ENCODE measurements at regions not wholly inside any gene's neighbourhood (a gene's known extent, or its start where the extent isn't known, plus 50 kb on each side); places are given as distances from the start of the nearest gene placed in this dataset.
"Not testable (repeated sequence)": the region's sequence is repeated elsewhere in the genome, so short reads cannot be mapped to it uniquely, and the experiment has no call there.

DNA sequence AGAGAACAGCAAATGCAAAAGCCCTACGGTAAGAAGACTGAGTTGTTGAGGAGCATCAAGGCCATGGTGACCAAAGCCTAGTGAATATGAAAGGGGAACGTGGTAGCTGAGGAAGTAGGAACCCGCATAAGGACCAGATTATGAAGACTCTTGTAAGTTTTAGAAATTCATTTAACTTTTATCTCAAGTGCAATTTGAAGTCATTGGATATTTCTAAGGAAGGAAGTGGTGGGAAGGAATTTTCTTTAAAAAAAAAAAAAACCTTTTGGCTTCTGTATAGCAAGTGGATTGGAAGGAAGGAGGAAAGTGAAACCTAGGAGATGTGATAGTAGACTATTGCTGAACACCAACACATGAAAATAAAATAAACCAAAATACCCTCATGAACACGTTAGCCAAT, 119.0 kb downstream of the TNFSF18 start:
- DNase-seq, result no peak

DNA sequence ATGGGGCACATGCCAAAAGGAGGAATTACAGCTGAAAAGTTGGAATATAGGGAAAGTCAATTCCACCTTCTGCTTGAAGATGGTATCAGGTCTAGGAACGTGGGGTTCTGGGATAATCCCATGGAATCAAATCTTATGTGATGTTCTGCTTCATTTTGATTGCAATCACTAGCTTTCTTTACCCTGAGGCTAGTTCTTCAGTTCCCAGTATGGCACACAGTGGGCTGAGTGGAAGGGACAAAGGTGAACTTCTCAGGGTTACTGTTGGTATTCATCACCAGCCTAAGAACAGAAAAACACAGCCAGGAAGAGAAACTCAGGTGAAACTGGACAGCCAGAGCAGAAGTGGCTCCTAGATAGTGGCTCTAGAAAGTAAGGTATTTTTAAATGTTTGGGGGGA, 117.8 kb downstream of the TNFSF18 start:
- DNase-seq, result no peak

- DNase-seq, result no peak
Measured at GRCh38 chr1:172934417-172934762, 116.4 kb downstream of the TNFSF18 start.

DNA sequence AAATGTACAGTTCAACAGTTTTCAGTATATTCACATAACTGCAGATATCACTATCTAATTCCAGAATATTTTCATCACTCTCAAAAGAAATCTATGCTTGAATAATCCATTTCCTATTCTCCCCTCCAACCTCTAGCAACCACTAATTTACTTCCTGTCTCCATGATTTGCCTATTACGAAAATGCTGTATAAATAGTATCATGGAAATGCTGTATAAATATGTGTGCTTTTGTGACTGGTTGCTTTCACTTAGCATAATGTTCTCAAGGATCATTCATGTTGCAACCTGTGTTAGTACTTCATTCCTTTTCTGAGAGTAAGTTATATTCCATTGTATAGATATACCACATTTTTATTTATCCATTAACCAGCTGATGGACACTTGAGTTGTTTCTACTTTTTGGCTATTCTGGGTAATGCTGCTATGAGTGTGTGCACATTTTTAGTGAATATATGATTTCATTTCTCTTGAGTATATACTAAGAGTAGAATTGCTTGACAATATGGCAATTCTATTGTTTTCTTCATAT, 115.6 kb downstream of the TNFSF18 start:
- DNase-seq, result no peak

DNA sequence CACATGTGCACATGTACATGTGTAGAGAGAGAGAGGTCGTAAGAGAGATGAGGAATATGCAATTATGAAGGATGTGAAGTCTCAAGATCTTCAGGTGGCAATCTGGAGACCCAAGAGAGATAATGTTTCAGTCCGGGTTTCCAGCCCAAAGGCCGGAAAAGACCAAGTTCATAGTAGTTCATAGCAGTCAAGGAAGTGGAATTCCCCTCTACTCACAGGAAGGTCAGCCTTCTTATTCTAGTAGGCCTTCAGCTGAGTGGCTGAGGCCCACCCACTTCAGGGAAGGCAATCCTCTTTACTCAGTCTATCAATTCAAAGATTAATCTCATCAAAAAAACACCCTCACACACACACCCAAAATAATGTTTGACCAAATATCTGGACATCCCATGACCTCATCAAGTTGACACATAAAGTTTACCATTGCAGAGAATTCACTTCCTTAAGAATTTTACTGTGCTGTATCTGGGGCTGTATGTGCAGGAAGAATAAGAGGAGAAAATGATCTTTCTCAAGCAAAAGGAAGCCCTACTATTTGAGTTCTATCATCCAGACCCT, 114.6 kb downstream of the TNFSF18 start:
- no peak for DNase-seq

- DNase-seq, result no peak
Measured at GRCh38 chr1:172938681-172939080, 112.1 kb downstream of the TNFSF18 start.

GRCh38 chr1:172939475-172939874, 111.3 kb downstream of the TNFSF18 start:
- no peak for DNase-seq

GRCh38 chr1:172940174-172940855, 110.4 kb downstream of the TNFSF18 start:
- no peak for DNase-seq

- no peak for DNase-seq
Measured at GRCh38 chr1:172941471-172941870, 109.3 kb downstream of the TNFSF18 start.

DNA sequence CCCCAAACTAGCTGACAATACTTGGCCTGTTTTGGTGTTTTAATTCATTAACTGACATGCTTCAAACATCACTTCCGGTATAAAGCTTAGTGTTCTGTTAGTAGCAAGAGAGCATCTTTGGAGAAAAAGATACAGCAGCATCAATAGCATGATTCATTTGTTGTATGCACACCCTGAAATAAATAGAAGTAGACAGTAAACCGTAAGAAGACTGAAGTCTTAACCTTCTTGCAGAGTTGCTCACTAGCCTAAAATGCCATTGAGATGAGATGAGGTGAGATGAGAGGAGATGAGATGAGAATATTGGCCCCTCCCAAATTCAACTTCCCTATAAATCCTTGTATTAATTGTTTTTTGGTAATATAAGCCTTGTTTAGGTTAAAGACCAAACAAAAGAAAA, 108.8 kb downstream of the TNFSF18 start:
- DNase-seq, result no peak

GRCh38 chr1:172943138-172943537, 107.6 kb downstream of the TNFSF18 start:
- DNase-seq, result not testable (repeated sequence)

- DNase-seq, result no peak
Measured at GRCh38 chr1:172944931-172945330, 105.8 kb downstream of the TNFSF18 start.

GRCh38 chr1:172946814-172947507, 103.8 kb downstream of the TNFSF18 start:
- DNase-seq, result no peak

GRCh38 chr1:172948457-172948856, 102.3 kb downstream of the TNFSF18 start:
- no peak for DNase-seq

GRCh38 chr1:172949096-172949495, 101.6 kb downstream of the TNFSF18 start:
- no peak for DNase-seq

DNA sequence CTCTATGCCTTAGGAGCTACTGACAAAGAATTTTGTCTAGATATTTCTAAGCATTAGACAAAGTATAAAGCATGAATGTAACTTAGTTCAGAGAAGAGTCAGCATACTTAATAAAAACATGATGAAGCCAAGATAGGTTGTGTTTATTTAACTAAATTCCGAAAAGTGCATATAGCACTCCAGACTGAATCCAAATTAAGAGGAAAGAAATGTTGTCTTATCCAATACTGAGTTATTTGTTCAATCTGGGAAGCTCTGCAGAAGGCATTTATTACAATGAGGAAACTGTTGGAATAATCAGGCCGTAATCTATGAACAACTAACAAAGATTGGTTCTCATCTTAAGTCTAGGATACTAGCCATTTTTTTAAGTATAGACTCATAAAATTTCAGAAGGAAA, 100.2 kb downstream of the TNFSF18 start:
- DNase-seq, result no peak

DNA sequence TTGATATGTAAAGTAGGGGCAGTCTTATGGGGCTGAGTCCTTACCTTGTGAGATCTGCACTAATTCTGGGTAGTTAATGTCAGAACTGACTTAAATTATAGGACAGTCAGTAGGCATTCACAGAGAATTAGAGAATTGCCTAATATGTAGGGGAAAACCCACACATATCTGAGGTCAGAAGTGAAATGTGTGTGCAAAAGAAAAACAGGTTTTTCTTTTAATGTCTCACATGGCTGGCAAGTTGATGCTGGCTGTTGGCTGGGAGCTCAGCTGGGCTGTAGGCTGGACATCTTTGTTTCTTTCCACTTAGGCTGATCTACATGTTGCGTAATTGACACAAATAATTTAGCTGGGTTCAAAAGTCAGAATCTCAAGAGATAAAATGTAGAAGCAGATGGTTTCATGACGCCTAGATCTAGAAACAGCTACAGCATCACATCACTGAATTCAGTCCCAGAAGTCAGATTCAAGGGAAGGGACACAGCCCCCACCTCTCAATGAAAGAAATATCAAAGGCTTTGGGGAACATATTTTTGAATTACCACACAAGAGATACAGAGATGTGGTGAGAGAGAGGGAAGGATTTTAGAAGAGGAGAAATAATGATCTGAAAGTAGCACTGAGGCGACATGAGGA, 98.9 kb downstream of the TNFSF18 start:
- no peak for DNase-seq

DNA sequence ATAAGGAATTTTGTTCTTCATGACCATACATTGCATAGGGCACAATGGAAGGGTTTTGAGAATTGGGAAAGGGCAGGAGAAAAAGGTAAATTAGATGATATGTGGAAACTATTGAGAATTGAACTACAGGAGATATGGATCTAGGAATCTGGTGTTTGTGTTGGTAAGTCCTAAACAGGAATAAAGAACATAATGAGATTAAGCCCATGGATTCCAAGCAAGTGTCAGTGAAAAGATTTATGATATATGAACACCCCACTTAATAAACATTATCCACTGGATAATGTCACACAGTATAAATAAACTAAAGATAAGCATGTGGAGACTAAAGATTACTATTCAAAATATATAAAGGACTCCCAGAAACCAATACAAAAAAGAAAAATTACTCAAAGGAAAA, 98.2 kb downstream of the TNFSF18 start:
- DNase-seq, result no peak

DNA sequence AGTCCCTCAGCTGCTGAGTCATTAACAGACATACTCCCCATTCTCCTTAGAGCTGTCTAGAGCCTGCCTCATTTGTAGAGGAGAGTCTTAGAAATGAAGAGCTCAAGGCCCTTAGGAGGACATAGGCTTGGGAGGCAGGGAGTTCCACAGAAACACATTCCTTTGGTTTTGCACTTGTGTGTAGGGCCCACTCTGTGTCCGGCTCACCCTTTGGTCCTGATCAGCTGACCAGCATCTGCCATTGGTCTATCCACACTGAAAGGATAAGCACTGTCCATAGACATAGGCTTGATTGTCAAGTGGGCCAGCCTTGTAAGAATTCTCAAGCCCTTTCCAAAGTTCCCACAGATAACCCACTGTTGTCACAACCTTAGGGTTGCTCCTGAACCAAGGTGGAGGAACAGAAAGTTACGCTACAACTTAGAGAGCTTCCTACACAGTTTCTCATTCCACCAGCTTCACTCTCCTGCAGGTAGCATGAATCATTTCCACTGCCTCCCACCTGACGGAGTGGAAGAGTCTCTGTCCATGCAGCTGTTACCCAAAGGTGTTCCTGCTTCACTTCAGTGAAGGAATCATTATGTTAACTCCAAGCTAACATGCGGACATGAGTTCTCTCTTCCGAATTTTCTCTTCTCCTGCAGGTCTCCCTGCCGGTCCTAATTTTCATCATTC, 96.1 kb downstream of the TNFSF18 start:
- no peak for DNase-seq

- no peak for DNase-seq
Measured at GRCh38 chr1:172955161-172955815, 95.5 kb downstream of the TNFSF18 start.

DNA sequence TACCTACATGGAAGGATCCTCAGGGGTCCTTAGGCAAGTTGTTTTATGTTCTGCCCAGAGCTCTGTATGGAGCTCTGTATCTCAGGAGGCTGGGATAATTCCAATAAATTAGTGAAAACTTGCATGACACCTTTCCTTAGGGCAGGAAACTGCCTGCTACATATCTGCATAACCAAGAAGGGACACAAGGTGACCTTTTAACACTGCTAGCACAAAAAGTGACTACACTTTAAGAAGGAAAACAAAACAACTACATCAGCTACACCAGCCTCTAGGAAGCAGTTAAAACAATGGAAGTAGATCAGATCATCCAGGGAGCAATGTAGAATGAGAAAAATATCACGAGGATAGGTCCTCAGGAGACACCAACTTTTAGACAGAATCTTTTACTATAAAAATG, 93.9 kb downstream of the TNFSF18 start:
- DNase-seq, result no peak

DNA sequence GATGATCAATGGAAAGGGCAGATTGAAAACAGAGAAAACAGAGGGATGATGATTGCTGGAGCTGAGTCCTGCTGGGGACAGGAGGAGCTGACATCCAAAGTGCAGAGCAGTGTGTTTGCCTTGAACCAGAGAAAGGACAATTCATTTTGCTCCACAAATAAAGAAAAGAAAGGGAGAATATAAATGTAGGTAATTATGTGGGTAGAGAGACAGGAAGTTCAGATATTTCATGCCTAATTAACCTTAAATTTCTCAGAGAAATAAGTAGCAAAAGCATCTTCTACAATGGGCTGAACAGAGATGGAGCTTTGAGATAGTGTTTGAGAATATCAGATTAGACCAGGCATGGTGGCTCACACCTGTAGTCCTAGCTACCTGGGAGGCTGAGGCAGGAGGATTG, 93.2 kb downstream of the TNFSF18 start:
- no peak for DNase-seq

GRCh38 chr1:172959571-172959970, 91.2 kb downstream of the TNFSF18 start:
- no peak for DNase-seq

Data from NCI-H1092 treated with DMSO at 0.1 percent for 48 hours (cell line).